Ovary (tissue), 7 donors: ENCODE measurements at regions not wholly inside any gene's neighbourhood (a gene's known extent, or its start where the extent isn't known, plus 50 kb on each side); places are given as distances from the start of the nearest gene placed in this dataset.

Source experiments
- DNase-seq, 5 donors: peaks; one replicate each; pipeline ENCODE4 v3.0.0-alpha.2; 2019 to 2020
- H3K27ac ChIP-seq, 2 donors: fragments of 200-600 bp; one replicate each; pipeline versions ENCODE4 v1.5.1 to v1.8.0; 2019 to 2022
- H3K27me3 ChIP-seq: fragments of 200-600 bp; one replicate; pipeline ENCODE4 v1.8.0; 2022
- H3K36me3 ChIP-seq: fragments of 200-600 bp; sonication (generic); one replicate; pipeline ENCODE4 v1.5.1; 2019
- H3K4me1 ChIP-seq: one replicate; pipeline ENCODE4 v1.8.1; 2013; ENCODE audit warnings: mild to moderate bottlenecking, moderate library complexity; ENCODE audit not compliant: insufficient read depth
- H3K4me3 ChIP-seq: fragments of 200-600 bp; sonication (generic); one replicate; pipeline ENCODE4 v1.5.1; 2017
- H3K9me3 ChIP-seq, 2 donors: fragments of 200-600 bp in 1 of 2; sonication (generic) in 1 of 2; one replicate each; pipeline versions ENCODE4 v1.5.1 to v1.8.1; 2013 to 2019; ENCODE audit warnings: mild to moderate bottlenecking in 1 of 2, moderate library complexity in 1 of 2
- CTCF ChIP-seq, 3 donors: fragments of 450-650 bp in 2 of 3; fragments of 200-600 bp in 1 of 3; IDR thresholded peaks; one replicate each; pipeline versions ENCODE4 v1.5.1 to v1.8.0; 2016 to 2022; ENCODE audit warnings: antibody characterized with exemption in 3 of 3, mild to moderate bottlenecking in 1 of 3
- EP300 ChIP-seq: sonication (generic); formaldehyde crosslinking; IDR thresholded peaks from one replicate; pipeline ENCODE4 v1.6.1; 2017; ENCODE audit warnings: antibody characterized with exemption
- POLR2A ChIP-seq: fragments of 450-650 bp; IDR thresholded peaks from one replicate; pipeline ENCODE4 v1.6.1; 2017; ENCODE audit warnings: antibody characterized with exemption, mild to moderate bottlenecking, moderate library complexity
- WGBS, 3 donors: extraction: QIAGEN DNeasy Blood & Tissue Kit in 1 of 3; methylation state at CpG; one replicate each; pipeline versions ENCODE4 v1.1.5 to v1.1.7; 2013 to 2017; 5-methylcytosine and 5-hydroxymethylcytosine counted together
- intact Hi-C, 4 donors: fragments of 100-400 bp; cut with DNase I; formaldehyde crosslinking; loops; one replicate each; pipeline versions ENCODE4 v1.11.0 to v1.15.1; 2022 to 2023
- donor health status: DM: no; HTN: no; CAD: no; lungs with moderate emphysema.
- donor health status: DM: no; HTN: no; CAD: no.
- donor health status: Bipolar disorder and iron deficiency.
- donor health status: DM: no; HTN: no; CAD: no.
- donor health status: DM: yes; HTN: yes; CAD: no.

GRCh38 chr4:100069207-100069606 is 119.1 kb upstream of the H2AZ1 start:
- no peak overlapping the region for H3K4me3 ChIP-seq
- 82 to 84% (median 84%) methylated on average over 6 of the region's 6 CpGs for WGBS, 3 donors

GRCh38 chr4:100067255-100067654 is 117.2 kb upstream of the H2AZ1 start:
- Histone ChIP-seq H3K36me3 (no peaks in the 10 kb centered on the region), H3K27me3 (no peaks in the 10 kb centered on the region), H3K9me3 (no peaks in the 10 kb centered on the region), H3K4me3 (no peak overlapping the region), H3K27ac (no peak overlapping the region), H3K4me1 (no peaks in the 10 kb centered on the region)
- no peak for DNase-seq
- no peak for TF ChIP-seq CTCF (IDR thresholded peaks at IDR 0.05)
- TF ChIP-seq EP300, result no peak
- no peak for TF ChIP-seq POLR2A
- intact Hi-C loops, result no loop called here
- 80 to 94% (median 92%) methylated on average over 12 of the region's 12 CpGs for WGBS, 3 donors

More at GRCh38 chr4:100069207-100069606, 119.1 kb upstream of the H2AZ1 start:
- Histone ChIP-seq H3K4me1 (no peaks in the 10 kb centered on the region), H3K9me3 (no peaks in the 10 kb centered on the region), H3K27me3 (no peaks in the 10 kb centered on the region), H3K27ac (no peak overlapping the region), H3K36me3 (no peaks in the 10 kb centered on the region)
- no peak for DNase-seq
- no peak for TF ChIP-seq CTCF (IDR thresholded peaks at IDR 0.05)
- TF ChIP-seq EP300, result no peak
- TF ChIP-seq POLR2A, result no peak
- intact Hi-C loops, result no loop called here

GRCh38 chr4:100063355-100063754 is 113.3 kb upstream of the H2AZ1 start:
- H3K27ac ChIP-seq, result no peak overlapping the region
- no peak for DNase-seq
- H3K27me3 ChIP-seq, result no peaks in the 10 kb centered on the region
- intact Hi-C loops, result no loop called here
- no peak overlapping the region for H3K4me3 ChIP-seq
- no peaks in the 10 kb centered on the region for H3K4me1 ChIP-seq
- H3K9me3 ChIP-seq, result no peaks in the 10 kb centered on the region
- WGBS, 3 donors, result 16 to 18% (median 17%) methylated on average over 2 of the region's 2 CpGs
- no peaks in the 10 kb centered on the region for H3K36me3 ChIP-seq
- no peak for TF ChIP-seq POLR2A
- TF ChIP-seq EP300, result no peak
- no peak for TF ChIP-seq CTCF (IDR thresholded peaks at IDR 0.05)

- Histone ChIP-seq H3K4me3 (no peak overlapping the region), H3K27me3 (no peaks in the 10 kb centered on the region), H3K9me3 (no peaks in the 10 kb centered on the region), H3K4me1 (no peaks in the 10 kb centered on the region), H3K27ac (no peak overlapping the region), H3K36me3 (no peaks in the 10 kb centered on the region)
- no peak for DNase-seq
- TF ChIP-seq POLR2A, result no peak
- TF ChIP-seq EP300, result no peak
- no peak for TF ChIP-seq CTCF (IDR thresholded peaks at IDR 0.05)
- intact Hi-C loops, result no loop called here
These were observed 112.8 kb upstream of the H2AZ1 start for GRCh38 chr4:100062921-100063320.

GRCh38 chr4:100061835-100062234 is 111.8 kb upstream of the H2AZ1 start:
- H3K4me1 ChIP-seq, result no peaks in the 10 kb centered on the region
- WGBS, 3 donors, result 36 to 60% (median 43%) methylated on average over 2 of the region's 2 CpGs
- H3K27ac ChIP-seq, result no peak overlapping the region
- no peak for DNase-seq
- no peaks in the 10 kb centered on the region for H3K27me3 ChIP-seq
- TF ChIP-seq CTCF (IDR thresholded peaks at IDR 0.05) (no peak), POLR2A (no peak), EP300 (no peak)
- no peak overlapping the region for H3K4me3 ChIP-seq
- H3K36me3 ChIP-seq, result no peaks in the 10 kb centered on the region
- intact Hi-C loops, result no loop called here
- no peaks in the 10 kb centered on the region for H3K9me3 ChIP-seq
